CD14-positive monocyte (primary cell): ENCODE measurements at regions not wholly inside any gene's neighbourhood (a gene's known extent, or its start where the extent isn't known, plus 50 kb on each side); places are given as distances from the start of the nearest gene placed in this dataset.

Experiments
- DNase-seq, 3 donors: peaks; one replicate each; pipeline ENCODE4 v3.0.0-alpha.2; 2011 to 2022
- H2AFZ ChIP-seq: 2 replicates; pipeline ENCODE4 v1.6.0; 2012; ENCODE audit warnings: mild to moderate bottlenecking, low read depth, low read length, inconsistent platforms; ENCODE audit not compliant: insufficient read depth, poor library complexity, severe bottlenecking
- H3K27ac ChIP-seq, 2 donors: 1 replicate in 1 of 2; 2 replicates in 1 of 2; pipeline ENCODE4 v1.5.1; 2012 to 2013; ENCODE audit warnings: low read length in 2 of 2, control low read depth in 1 of 2, inconsistent platforms in 1 of 2, low read depth in 1 of 2, mild to moderate bottlenecking in 1 of 2
- H3K27me3 ChIP-seq, 2 donors: one replicate each; pipeline versions ENCODE4 v1.6.0 to v1.6.1; 2011 to 2013; ENCODE audit warnings: low read length in 2 of 2; ENCODE audit not compliant: control insufficient read depth in 2 of 2, insufficient read depth in 2 of 2
- H3K36me3 ChIP-seq, 2 donors: replicated peaks in 1 of 2; 1 replicate in 1 of 2; 2 replicates in 1 of 2; pipeline versions ENCODE4 v1.5.1 to v1.6.1; 2012 to 2013; ENCODE audit warnings: low read length in 2 of 2, control low read depth in 1 of 2, inconsistent platforms in 1 of 2, mild to moderate bottlenecking in 1 of 2; ENCODE audit not compliant: insufficient read depth in 2 of 2, control insufficient read depth in 1 of 2
- H3K4me1 ChIP-seq, 2 donors: 1 replicate in 1 of 2; 2 replicates in 1 of 2; pipeline versions ENCODE4 v1.5.1 to v1.6.1; 2012 to 2013; ENCODE audit warnings: low read length in 2 of 2, control low read depth in 1 of 2, inconsistent platforms in 1 of 2, mild to moderate bottlenecking in 1 of 2, moderate library complexity in 1 of 2; ENCODE audit not compliant: insufficient read depth in 2 of 2, control insufficient read depth in 1 of 2
- H3K4me2 ChIP-seq: replicated peaks from 2 replicates; pipeline ENCODE3; 2012; ENCODE audit warnings: low read length, moderate library complexity, mild to moderate bottlenecking; ENCODE audit not compliant: poor library complexity, severe bottlenecking; ENCODE audit errors: extremely low read depth
- H3K4me3 ChIP-seq, 3 experiments: fragments of 200-600 bp in 1 of 3; sonication (generic) in 1 of 3; replicated peaks in 1 of 3; 1 replicate in 2 of 3; 2 replicates in 1 of 3; pipeline ENCODE4 v1.5.1; 2011 to 2013; ENCODE audit warnings: low read length in 3 of 3, mild to moderate bottlenecking in 3 of 3, control low read depth in 2 of 3, low read depth in 2 of 3, inconsistent platforms in 1 of 3, moderate library complexity in 1 of 3
- H3K79me2 ChIP-seq: 2 replicates; pipeline ENCODE4 v1.6.0; 2012; ENCODE audit warnings: mild to moderate bottlenecking, control low read depth, inconsistent platforms, low read length, moderate library complexity; ENCODE audit not compliant: insufficient read depth
- H3K9ac ChIP-seq: 2 replicates; pipeline ENCODE4 v1.6.0; 2017; ENCODE audit warnings: low read length, mild to moderate bottlenecking; ENCODE audit not compliant: insufficient read depth, poor library complexity, severe bottlenecking
- H3K9me3 ChIP-seq, 2 donors: replicated peaks in 1 of 2; 1 replicate in 1 of 2; 2 replicates in 1 of 2; pipeline versions ENCODE4 v1.5.1 to v1.6.1; 2012 to 2013; ENCODE audit warnings: low read length in 2 of 2, control low read depth in 1 of 2; ENCODE audit not compliant: control insufficient read depth in 1 of 2, insufficient read depth in 1 of 2
- H4K20me1 ChIP-seq: 2 replicates; pipeline ENCODE4 v1.6.0; 2012; ENCODE audit warnings: mild to moderate bottlenecking, low read length, control low read depth, moderate library complexity; ENCODE audit not compliant: insufficient read depth
- H3K27ac Mint-ChIP-seq, 7 donors: one replicate each; pipeline ENCODE4 v1.8.0; 2020; ENCODE audit warnings: mild to moderate bottlenecking in 7 of 7, mixed read lengths in 7 of 7, moderate library complexity in 6 of 7, inconsistent platforms in 2 of 7
- H3K27me3 Mint-ChIP-seq, 3 donors: one replicate each; pipeline ENCODE4 v1.8.0; 2021 to 2022; ENCODE audit warnings: low read depth in 3 of 3, mild to moderate bottlenecking in 3 of 3, mixed read lengths in 3 of 3, moderate library complexity in 3 of 3, inconsistent platforms in 1 of 3
- H3K36me3 Mint-ChIP-seq, 2 donors: one replicate each; pipeline ENCODE4 v1.8.0; 2020; ENCODE audit warnings: mixed read lengths in 2 of 2, inconsistent platforms in 1 of 2, mild to moderate bottlenecking in 1 of 2
- H3K4me1 Mint-ChIP-seq: one replicate; pipeline ENCODE4 v1.8.0; 2020; ENCODE audit warnings: mild to moderate bottlenecking, mixed read lengths
- H3K4me3 Mint-ChIP-seq, 2 donors: one replicate each; pipeline ENCODE4 v1.8.0; 2020; ENCODE audit warnings: mild to moderate bottlenecking in 2 of 2, mixed read lengths in 2 of 2, moderate library complexity in 1 of 2
- H3K9me3 Mint-ChIP-seq, 7 donors: one replicate each; pipeline ENCODE4 v1.8.0; 2020 to 2022; ENCODE audit warnings: mixed read lengths in 7 of 7, mild to moderate bottlenecking in 6 of 7, moderate library complexity in 6 of 7, inconsistent platforms in 2 of 7
- CTCF ChIP-seq: fragments of 200-600 bp; IDR thresholded peaks from one replicate; pipeline ENCODE4 v1.8.0; 2022; ENCODE audit warnings: antibody characterized with exemption, mild to moderate bottlenecking
- WGBS: methylation state at CpG from one replicate; pipeline ENCODE4 v1.1.5; 2013; ENCODE audit warnings: missing lambda C conversion rate; ENCODE audit not compliant: insufficient coverage; 5-methylcytosine and 5-hydroxymethylcytosine counted together
- intact Hi-C, 2 donors: fragments of 100-400 bp; cut with micrococcal nuclease; formaldehyde crosslinking; loops; one replicate each; pipeline versions ENCODE4 v1.15.0 to v1.15.1; 2023

GRCh38 chr1:83086346-83086745, 912.6 kb downstream of the TTLL7 start:
- no peaks in the 10 kb centered on the region for H3K79me2 ChIP-seq
- Mint-ChIP-seq H3K4me1 (no peaks in the 10 kb centered on the region), H3K9me3 (peaks cover 0 to 7% (median 3%) of the 10 kb centered on the region in 7 donors), H3K27me3 (no peaks in the 10 kb centered on the region), H3K27ac (no peak overlapping the region), H3K36me3 (no peaks in the 10 kb centered on the region), H3K4me3 (no peak overlapping the region)
- no peak overlapping the region for H3K27ac ChIP-seq
- no peaks in the 10 kb centered on the region for H3K36me3 ChIP-seq
- no peak overlapping the region for H3K4me3 ChIP-seq
- WGBS: 73% methylated on average over 1 of the region's 2 CpGs
- DNase-seq: no peak
- H3K4me2 ChIP-seq: no peak overlapping the region
- H3K9me3 ChIP-seq: peaks cover 0 to 6% of the 10 kb centered on the region in 2 donors
- H4K20me1 ChIP-seq: no peaks in the 10 kb centered on the region
- no peaks in the 10 kb centered on the region for H3K27me3 ChIP-seq
- TF ChIP-seq CTCF: no peak
- H2AFZ ChIP-seq: no peak overlapping the region
- no peak overlapping the region for H3K9ac ChIP-seq
- intact Hi-C loops: no loop called here
- H3K4me1 ChIP-seq: no peaks in the 10 kb centered on the region

GRCh38 chr1:83083589-83084224, 915.2 kb downstream of the TTLL7 start:
- no peak overlapping the region for H3K4me3 Mint-ChIP-seq
- intact Hi-C loops: no loop called here
- WGBS: no CpG with 5 or more reads among the region's 2 CpGs
- H3K27ac Mint-ChIP-seq: no peak overlapping the region
- Histone ChIP-seq H4K20me1 (no peaks in the 10 kb centered on the region), H3K9ac (no peak overlapping the region), H3K36me3 (no peaks in the 10 kb centered on the region), H3K27me3 (no peaks in the 10 kb centered on the region), H3K9me3 (peaks cover 3 to 4% of the 10 kb centered on the region in 2 donors), H3K4me1 (no peaks in the 10 kb centered on the region), H3K4me2 (no peak overlapping the region), H3K27ac (no peak overlapping the region), H3K79me2 (no peaks in the 10 kb centered on the region), H3K4me3 (no peak overlapping the region), H2AFZ (no peak overlapping the region)
- no peaks in the 10 kb centered on the region for H3K36me3 Mint-ChIP-seq
- peaks cover 3 to 13% (median 5%) of the 10 kb centered on the region in 7 donors for H3K9me3 Mint-ChIP-seq
- no peaks in the 10 kb centered on the region for H3K4me1 Mint-ChIP-seq
- no peaks in the 10 kb centered on the region for H3K27me3 Mint-ChIP-seq
- no peak for DNase-seq
- TF ChIP-seq CTCF: no peak
